OCI-LY1 (cell line): ENCODE measurements at regions not wholly inside any gene's neighbourhood (a gene's known extent, or its start where the extent isn't known, plus 50 kb on each side); places are given as distances from the start of the nearest gene placed in this dataset.

ENCODE experiments used
- EZH2 ChIP-seq: fragments of 200-600 bp; sonication (generic), shearing (Covaris generic); IDR thresholded peaks from 2 replicates; pipeline ENCODE4 v1.8.0; 2017; ENCODE audit warnings: borderline replicate concordance, mixed run types, mild to moderate bottlenecking, antibody characterized with exemption, low read length, moderate library complexity, mixed read lengths
- TF ChIP-seq, protein P1 (sequence below): fragments of 200-600 bp; sonication (generic), shearing (Covaris generic); IDR thresholded peaks from 2 replicates; pipeline ENCODE4 v1.5.1; 2017; ENCODE audit warnings: mild to moderate bottlenecking, antibody characterized with exemption, low read length, moderate library complexity, mixed read lengths

DNA sequence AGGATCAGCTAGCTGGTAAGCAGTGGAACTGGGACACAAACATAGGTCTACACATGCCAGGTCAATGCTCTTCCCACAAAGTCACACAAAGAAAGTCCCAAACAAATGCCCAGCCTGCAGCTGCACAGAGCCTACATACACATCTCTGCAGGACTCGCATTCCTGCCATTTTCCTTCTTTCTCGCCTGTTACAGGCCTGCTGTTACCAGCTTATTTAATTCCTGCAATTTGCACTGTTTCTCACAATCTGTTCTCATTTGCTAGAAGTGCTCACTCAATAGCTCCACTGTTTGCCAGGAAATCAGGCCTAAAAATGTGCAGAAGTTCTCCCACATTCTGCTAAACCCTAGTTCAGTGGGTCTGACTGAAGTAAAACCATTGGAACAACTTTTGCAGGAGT is 362.6 kb upstream of the C1orf87 start:
- TF ChIP-seq, protein P1, sequence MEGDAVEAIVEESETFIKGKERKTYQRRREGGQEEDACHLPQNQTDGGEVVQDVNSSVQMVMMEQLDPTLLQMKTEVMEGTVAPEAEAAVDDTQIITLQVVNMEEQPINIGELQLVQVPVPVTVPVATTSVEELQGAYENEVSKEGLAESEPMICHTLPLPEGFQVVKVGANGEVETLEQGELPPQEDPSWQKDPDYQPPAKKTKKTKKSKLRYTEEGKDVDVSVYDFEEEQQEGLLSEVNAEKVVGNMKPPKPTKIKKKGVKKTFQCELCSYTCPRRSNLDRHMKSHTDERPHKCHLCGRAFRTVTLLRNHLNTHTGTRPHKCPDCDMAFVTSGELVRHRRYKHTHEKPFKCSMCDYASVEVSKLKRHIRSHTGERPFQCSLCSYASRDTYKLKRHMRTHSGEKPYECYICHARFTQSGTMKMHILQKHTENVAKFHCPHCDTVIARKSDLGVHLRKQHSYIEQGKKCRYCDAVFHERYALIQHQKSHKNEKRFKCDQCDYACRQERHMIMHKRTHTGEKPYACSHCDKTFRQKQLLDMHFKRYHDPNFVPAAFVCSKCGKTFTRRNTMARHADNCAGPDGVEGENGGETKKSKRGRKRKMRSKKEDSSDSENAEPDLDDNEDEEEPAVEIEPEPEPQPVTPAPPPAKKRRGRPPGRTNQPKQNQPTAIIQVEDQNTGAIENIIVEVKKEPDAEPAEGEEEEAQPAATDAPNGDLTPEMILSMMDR, result no peak
- no peak for TF ChIP-seq EZH2
